AG09309 (cell line): ENCODE measurements at regions not wholly inside any gene's neighbourhood (a gene's known extent, or its start where the extent isn't known, plus 50 kb on each side); places are given as distances from the start of the nearest gene placed in this dataset.

ENCODE experiments used
- DNase-seq: peaks from one replicate; pipeline ENCODE4 v3.0.0-alpha.2; 2010; ENCODE audit warnings: low read depth
- H3K4me3 ChIP-seq: 2 replicates; pipeline ENCODE4 v1.5.1; 2011; ENCODE audit warnings: mild to moderate bottlenecking, low read depth, low read length, moderate library complexity; ENCODE audit not compliant: control insufficient read depth
- CTCF ChIP-seq: IDR thresholded peaks from 2 replicates; pipeline ENCODE4 v1.5.1; 2011; ENCODE audit warnings: mild to moderate bottlenecking, low read depth, low read length, inconsistent platforms; ENCODE audit not compliant: insufficient read depth, control insufficient read depth; ENCODE audit errors: missing control alignments

GRCh38 chr6:122126894-122127293 is 272.6 kb upstream of the HSF2 start:
- no peak for DNase-seq
- no peak overlapping the region for H3K4me3 ChIP-seq
- TF ChIP-seq CTCF = no peak

- no peak for DNase-seq
- TF ChIP-seq CTCF = no peak
- H3K4me3 ChIP-seq = no peak overlapping the region
Measured at GRCh38 chr6:122128445-122128844, 271.0 kb upstream of the HSF2 start.

- no peak for DNase-seq
- H3K4me3 ChIP-seq = no peak overlapping the region
- TF ChIP-seq CTCF = no peak
Measured at GRCh38 chr6:122129313-122130025, 270.0 kb upstream of the HSF2 start.

GRCh38 chr6:122130026-122130348 is 269.5 kb upstream of the HSF2 start:
- no peak for TF ChIP-seq CTCF

GRCh38 chr6:122130518-122130917 is 268.9 kb upstream of the HSF2 start:
- H3K4me3 ChIP-seq = no peak overlapping the region
- no peak for TF ChIP-seq CTCF
- DNase-seq = no peak

More at GRCh38 chr6:122130026-122130348, 269.5 kb upstream of the HSF2 start:
- DNase-seq = no peak
- H3K4me3 ChIP-seq = no peak overlapping the region

- no peak for TF ChIP-seq CTCF
- H3K4me3 ChIP-seq = no peak overlapping the region
- DNase-seq = no peak
Measured at GRCh38 chr6:122136386-122136785, 263.1 kb upstream of the HSF2 start.

GRCh38 chr6:122140031-122140430 is 259.4 kb upstream of the HSF2 start:
- DNase-seq = no peak
- no peak for TF ChIP-seq CTCF
- H3K4me3 ChIP-seq = no peak overlapping the region
